ENCODE measurements at regions not wholly inside any gene's neighbourhood (a gene's known extent, or its start where the extent isn't known, plus 50 kb on each side); places are given as distances from the start of the nearest gene placed in this dataset.

DNA sequence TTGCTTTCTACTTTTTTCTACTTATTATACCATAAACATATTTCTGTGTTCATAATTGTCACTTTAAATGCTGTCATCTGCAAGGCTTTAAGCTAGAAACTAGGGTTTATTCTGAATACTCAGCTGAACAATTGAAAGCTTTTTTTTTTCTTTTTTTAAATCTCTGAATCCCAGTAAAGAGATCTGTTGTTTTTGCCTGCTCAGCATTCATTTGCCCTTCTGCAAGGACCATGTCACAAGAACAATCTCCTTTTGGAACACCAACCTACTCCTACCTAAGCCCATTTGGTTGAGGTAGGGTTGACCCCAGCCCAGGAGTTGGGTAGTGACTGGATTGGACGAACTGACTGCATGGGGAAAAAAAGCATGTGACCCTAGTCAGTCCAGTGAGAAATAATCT is 92.6 kb downstream of the MZT1 start:
- no peak for TF ChIP-seq POLR2A (IDR thresholded peaks at IDR 0.05)
- TF ChIP-seq CTCF (IDR thresholded peaks at IDR 0.05), result no peak
